NT2/D1 (cell line): ENCODE measurements at regions not wholly inside any gene's neighbourhood (a gene's known extent, or its start where the extent isn't known, plus 50 kb on each side); places are given as distances from the start of the nearest gene placed in this dataset.
"Not testable (repeated sequence)": the region's sequence is repeated elsewhere in the genome, so short reads cannot be mapped to it uniquely, and the experiment has no call there.

Source experiments
- DNase-seq: peaks from one replicate; pipeline ENCODE4 v3.0.0-alpha.2; 2011; ENCODE audit warnings: low read depth, low spot score
- H3K27me3 ChIP-seq: 2 replicates; pipeline ENCODE4 v1.6.0; 2011; ENCODE audit warnings: mild to moderate bottlenecking; ENCODE audit not compliant: insufficient read length, insufficient read depth
- H3K36me3 ChIP-seq: 2 replicates; pipeline ENCODE4 v1.6.1; 2011; ENCODE audit warnings: mild to moderate bottlenecking, low read length, mixed read lengths; ENCODE audit not compliant: insufficient read depth, insufficient read length
- H3K4me1 ChIP-seq: 2 replicates; pipeline ENCODE4 v1.5.1; 2011; ENCODE audit not compliant: insufficient read depth, insufficient read length
- H3K4me3 ChIP-seq: 2 replicates; pipeline ENCODE4 v1.5.1; 2011; ENCODE audit warnings: low read depth; ENCODE audit not compliant: insufficient read length
- H3K9ac ChIP-seq: 2 replicates; pipeline ENCODE4 v1.6.0; 2011; ENCODE audit warnings: low read depth; ENCODE audit not compliant: insufficient read length
- H3K9me3 ChIP-seq: 2 replicates; pipeline ENCODE4 v1.5.1; 2011; ENCODE audit warnings: mild to moderate bottlenecking, low read length; ENCODE audit not compliant: insufficient read depth
- SUZ12 ChIP-seq: IDR thresholded peaks from 2 replicates; pipeline ENCODE4 v1.6.1; 2011; ENCODE audit not compliant: insufficient read length, insufficient read depth; ENCODE audit errors: extremely low read depth
- YY1 ChIP-seq: IDR thresholded peaks from 2 replicates; pipeline ENCODE4 v1.6.1; 2011; ENCODE audit not compliant: insufficient read length, insufficient read depth
- ZNF274 ChIP-seq: IDR thresholded peaks from 2 replicates; pipeline ENCODE4 v1.6.1; 2011; ENCODE audit warnings: mild to moderate bottlenecking, low read depth, low read length

DNA sequence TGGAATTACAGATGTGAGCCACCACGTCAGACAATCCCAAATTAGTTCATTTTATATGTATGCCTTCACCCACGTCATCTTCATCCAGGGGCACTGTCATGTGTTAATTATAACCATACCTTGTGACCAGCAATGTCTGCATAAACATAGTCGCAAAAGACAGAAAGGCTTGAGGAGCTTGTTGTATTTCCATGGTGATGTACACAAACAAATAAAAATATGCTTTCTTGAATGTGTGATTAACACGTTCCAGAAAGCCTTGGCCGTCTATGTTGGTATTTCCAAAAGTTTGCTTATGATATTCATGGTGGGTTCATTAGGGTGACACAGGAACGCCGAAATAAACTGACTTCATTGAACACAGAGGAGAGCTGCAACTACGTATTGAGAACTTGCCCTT is 524.7 kb upstream of the ZNF717 start:
- TF ChIP-seq YY1 (no peak), ZNF274 (no peak), SUZ12 (no peak)
- Histone ChIP-seq H3K4me1 (no peaks in the 10 kb centered on the region), H3K27me3 (no peaks in the 10 kb centered on the region), H3K4me3 (no peak overlapping the region), H3K9ac (no peak overlapping the region), H3K9me3 (no peaks in the 10 kb centered on the region), H3K36me3 (no peaks in the 10 kb centered on the region)
- DNase-seq, result no peak

DNA sequence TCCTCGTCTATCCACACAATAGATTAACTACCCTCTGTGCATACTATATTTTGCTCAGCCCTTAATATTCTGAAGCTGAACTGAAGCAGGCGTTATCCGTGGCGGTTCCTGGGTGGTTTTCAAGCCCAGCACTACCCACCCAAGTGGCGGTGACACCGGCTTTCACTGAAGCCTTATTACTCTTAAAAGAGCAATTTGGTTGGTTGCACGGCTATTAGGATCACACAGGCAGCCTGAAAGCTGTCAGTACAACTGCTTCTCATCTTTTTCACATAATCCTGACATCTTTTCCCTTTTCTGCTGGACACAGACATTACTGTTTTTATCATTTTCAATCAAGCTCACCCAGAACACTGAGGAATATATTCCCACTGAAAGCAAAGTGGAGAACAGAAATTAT is 525.3 kb upstream of the ZNF717 start:
- TF ChIP-seq SUZ12 (no peak), YY1 (no peak), ZNF274 (no peak)
- H3K27me3 ChIP-seq, result no peaks in the 10 kb centered on the region
- H3K4me1 ChIP-seq, result no peaks in the 10 kb centered on the region
- no peaks in the 10 kb centered on the region for H3K9me3 ChIP-seq
- DNase-seq, result no peak
- H3K36me3 ChIP-seq, result no peaks in the 10 kb centered on the region
- no peak overlapping the region for H3K9ac ChIP-seq
- no peak overlapping the region for H3K4me3 ChIP-seq

DNA sequence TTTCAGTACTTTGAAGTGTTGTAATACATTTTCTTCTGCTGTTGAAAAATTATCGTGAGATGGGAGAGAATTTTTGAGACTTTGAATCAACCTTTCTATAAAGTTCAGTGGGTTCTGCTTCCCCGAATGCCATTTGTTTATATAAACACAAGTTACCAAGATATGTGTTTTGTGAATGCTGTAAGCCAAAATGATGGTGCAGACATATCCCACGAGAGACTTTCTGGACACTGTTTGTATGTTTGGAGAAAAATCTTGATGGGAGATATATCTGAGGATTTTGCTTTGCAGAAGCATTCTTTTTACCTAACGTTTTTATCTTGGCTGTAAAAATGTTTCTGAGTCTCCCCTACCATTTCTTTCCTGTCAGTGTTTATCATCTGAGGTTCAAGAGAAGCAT is 526.6 kb upstream of the ZNF717 start:
- Histone ChIP-seq H3K4me3 (no peak overlapping the region), H3K36me3 (no peaks in the 10 kb centered on the region)
- no peak for TF ChIP-seq ZNF274
- TF ChIP-seq SUZ12, result no peak
- no peak for TF ChIP-seq YY1

DNA sequence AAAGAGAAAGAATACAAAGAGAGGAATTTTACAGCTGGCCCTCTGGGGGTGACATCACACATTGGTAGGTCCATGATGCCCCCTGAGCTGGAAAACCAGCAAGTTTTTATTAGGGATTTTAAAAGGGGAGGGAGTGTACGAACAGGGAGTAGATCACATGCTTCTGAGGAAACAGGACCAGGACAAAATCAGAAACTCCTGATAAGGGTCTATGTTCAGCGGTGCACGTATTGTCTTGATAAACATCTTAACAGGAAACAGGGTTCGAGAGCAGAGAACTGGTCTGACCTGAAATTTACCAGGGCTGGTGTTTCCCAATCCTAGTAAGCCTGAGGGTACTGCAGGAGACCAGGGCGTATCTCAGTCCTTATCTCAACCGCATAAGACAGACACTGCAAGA is 530.6 kb upstream of the ZNF717 start:
- not testable (repeated sequence) for H3K27me3 ChIP-seq, H3K4me1 ChIP-seq, H3K9me3 ChIP-seq, H3K36me3 ChIP-seq, DNase-seq, H3K4me3 ChIP-seq, H3K9ac ChIP-seq

More for the DNA sequence above, 526.6 kb upstream of the ZNF717 start:
- no peak overlapping the region for H3K9ac ChIP-seq
- no peaks in the 10 kb centered on the region for H3K9me3 ChIP-seq
- H3K27me3 ChIP-seq, result no peaks in the 10 kb centered on the region
- no peak for DNase-seq
- H3K4me1 ChIP-seq, result no peaks in the 10 kb centered on the region

DNA sequence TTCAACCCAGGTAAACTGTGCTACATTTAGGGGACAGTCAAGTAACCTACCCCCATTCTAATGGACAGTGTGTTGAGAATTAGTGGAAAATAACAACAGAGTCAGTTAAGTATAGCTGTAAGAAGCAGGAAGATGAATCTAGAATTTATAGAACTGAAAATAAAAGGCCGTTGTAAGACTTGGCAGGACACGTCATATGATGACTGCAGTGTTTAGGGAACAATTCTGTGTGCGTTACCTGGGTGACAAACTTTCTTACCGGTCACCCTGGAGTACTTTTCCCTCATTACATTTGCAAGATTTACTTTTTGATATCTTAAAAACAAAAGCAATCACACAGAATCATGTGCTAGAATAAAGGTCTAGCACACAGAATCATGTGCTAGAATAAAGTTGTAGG is 536.3 kb upstream of the ZNF717 start:
- H3K4me3 ChIP-seq, result no peak overlapping the region
- TF ChIP-seq ZNF274 (no peak), YY1 (no peak), SUZ12 (no peak)
- no peaks in the 10 kb centered on the region for H3K36me3 ChIP-seq
- H3K4me1 ChIP-seq, result no peaks in the 10 kb centered on the region
- no peaks in the 10 kb centered on the region for H3K9me3 ChIP-seq
- no peak overlapping the region for H3K9ac ChIP-seq
- H3K27me3 ChIP-seq, result no peaks in the 10 kb centered on the region
- no peak for DNase-seq

DNA sequence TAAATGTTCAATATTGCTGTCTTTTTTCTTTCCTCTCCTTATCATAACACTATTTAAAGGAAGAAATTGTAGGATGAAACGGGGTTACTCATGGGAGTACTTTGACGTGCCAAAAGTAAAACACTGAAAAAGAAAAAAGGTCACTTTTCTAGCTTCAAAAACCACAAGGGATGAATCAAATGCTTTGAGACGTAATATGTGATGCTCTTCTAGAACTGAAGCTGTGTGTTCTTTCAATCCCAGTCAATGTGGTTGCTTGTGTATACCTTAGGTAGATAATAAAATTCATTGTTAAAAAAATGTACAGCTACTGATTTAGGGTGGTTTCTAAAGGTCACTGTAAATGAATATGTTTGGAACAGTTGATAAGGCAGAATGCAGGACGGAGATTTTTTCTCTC is 538.8 kb upstream of the ZNF717 start:
- H3K9ac ChIP-seq, result no peak overlapping the region
- no peaks in the 10 kb centered on the region for H3K4me1 ChIP-seq
- H3K9me3 ChIP-seq, result no peaks in the 10 kb centered on the region
- TF ChIP-seq YY1, result no peak
- no peak for TF ChIP-seq SUZ12
- TF ChIP-seq ZNF274, result no peak
- no peaks in the 10 kb centered on the region for H3K27me3 ChIP-seq
- DNase-seq, result no peak
- H3K36me3 ChIP-seq, result no peaks in the 10 kb centered on the region
- H3K4me3 ChIP-seq, result no peak overlapping the region

DNA sequence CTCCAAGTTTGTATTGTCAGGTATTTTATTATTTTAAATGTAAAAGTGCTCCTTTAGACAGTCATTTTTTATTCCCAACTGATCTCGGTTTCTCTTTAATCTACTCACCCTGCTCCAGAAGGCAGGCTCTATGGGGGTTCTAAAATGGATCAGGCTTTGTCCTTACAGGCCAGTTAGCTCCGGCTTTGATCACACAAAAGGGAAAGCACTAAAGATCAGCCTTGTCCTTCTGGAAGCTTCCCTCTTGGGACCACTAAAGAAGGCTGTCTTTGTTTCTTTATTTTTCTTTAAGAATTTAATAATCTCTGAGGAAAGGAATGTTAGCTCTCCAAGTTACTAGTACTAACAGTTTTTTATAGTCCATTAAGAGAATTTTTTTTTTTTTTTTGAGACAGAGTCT is 560.5 kb upstream of the ZNF717 start:
- DNase-seq, result no peak
- H3K36me3 ChIP-seq, result no peaks in the 10 kb centered on the region
- no peak overlapping the region for H3K4me3 ChIP-seq
- no peaks in the 10 kb centered on the region for H3K9me3 ChIP-seq
- no peaks in the 10 kb centered on the region for H3K27me3 ChIP-seq
- H3K4me1 ChIP-seq, result no peaks in the 10 kb centered on the region
- TF ChIP-seq YY1 (no peak), SUZ12 (no peak), ZNF274 (no peak)
- H3K9ac ChIP-seq, result no peak overlapping the region

DNA sequence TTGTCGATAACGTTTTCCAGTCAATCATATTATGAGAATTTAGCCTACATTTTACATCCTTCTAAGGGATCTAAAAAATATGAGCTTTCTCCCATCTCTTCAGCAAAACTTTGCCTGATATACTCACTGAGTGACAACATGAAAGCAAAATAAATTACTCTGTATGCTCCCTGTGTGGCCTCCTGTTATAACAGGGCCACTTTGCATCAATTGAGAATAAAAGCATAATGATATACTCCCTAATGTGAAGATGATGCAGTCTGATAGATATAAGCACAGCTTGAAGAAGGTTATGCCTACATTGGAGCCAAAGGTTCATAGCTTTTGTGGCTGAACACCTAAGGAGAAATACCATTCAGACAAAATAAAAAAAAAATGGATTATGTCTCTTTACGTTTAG is 561.3 kb upstream of the ZNF717 start:
- no peaks in the 10 kb centered on the region for H3K36me3 ChIP-seq
- no peaks in the 10 kb centered on the region for H3K4me1 ChIP-seq
- H3K9ac ChIP-seq, result no peak overlapping the region
- H3K4me3 ChIP-seq, result no peak overlapping the region
- TF ChIP-seq YY1 (no peak), SUZ12 (no peak), ZNF274 (no peak)
- no peaks in the 10 kb centered on the region for H3K27me3 ChIP-seq
- H3K9me3 ChIP-seq, result no peaks in the 10 kb centered on the region
- DNase-seq, result no peak
